HS-27A (cell line): ENCODE measurements at regions not wholly inside any gene's neighbourhood (a gene's known extent, or its start where the extent isn't known, plus 50 kb on each side); places are given as distances from the start of the nearest gene placed in this dataset.
"Not testable (repeated sequence)": the region's sequence is repeated elsewhere in the genome, so short reads cannot be mapped to it uniquely, and the experiment has no call there.

ENCODE experiments used
- DNase-seq: peaks from one replicate; pipeline ENCODE4 v3.0.0-alpha.2; 2012; ENCODE audit warnings: low read depth, missing footprints

- DNase-seq, result peak; percentile 94
Observed at GRCh38 chr1:100597061-100597741, 59.3 kb downstream of the GPR88 start.

DNA sequence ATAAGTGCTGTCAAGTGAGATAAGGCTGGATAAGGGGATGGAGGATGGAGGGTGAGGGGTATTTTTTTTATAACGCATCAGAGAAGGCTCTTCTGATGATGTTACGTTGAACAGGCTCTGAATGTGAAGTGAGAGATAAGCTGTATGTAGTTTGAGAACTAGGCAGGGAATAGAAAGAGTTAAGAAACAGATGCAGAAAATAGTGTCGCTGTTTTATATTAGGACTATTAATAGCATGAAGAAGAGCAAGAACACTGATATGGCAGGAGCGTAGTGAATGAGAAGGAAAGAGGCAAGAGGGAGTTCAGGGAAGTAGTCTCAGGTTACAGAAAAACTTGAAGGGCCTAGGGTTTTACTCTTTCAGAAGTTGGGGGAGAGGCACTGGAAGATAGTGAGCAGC is 59.8 kb downstream of the GPR88 start:
- DNase-seq, result no peak

GRCh38 chr1:100600377-100600776 is 62.4 kb downstream of the GPR88 start:
- not testable (repeated sequence) for DNase-seq

DNA sequence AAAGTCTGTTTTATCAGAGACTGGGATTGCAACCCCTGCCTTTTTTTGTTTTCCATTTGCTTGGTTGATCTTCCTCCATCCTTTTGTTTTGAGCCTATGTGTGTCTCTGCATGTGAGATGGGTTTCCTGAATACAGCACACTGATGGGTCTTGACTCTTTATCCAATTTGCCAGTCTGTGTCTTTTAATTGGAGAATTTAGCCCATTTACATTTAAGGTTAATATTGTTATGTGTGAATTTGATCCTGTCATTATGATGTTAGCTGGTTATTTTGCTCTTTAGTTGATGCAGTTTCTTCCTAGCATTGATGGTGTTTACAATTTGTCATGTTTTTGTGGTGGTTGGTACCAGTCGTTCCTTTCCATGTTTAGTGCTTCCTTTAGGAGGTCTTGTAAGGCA is 64.1 kb downstream of the GPR88 start:
- not testable (repeated sequence) for DNase-seq

- no peak for DNase-seq
Observed at GRCh38 chr1:100604372-100604771, 66.4 kb downstream of the GPR88 start.

GRCh38 chr1:100606438-100606837 is 68.5 kb downstream of the GPR88 start:
- DNase-seq, result no peak

DNA sequence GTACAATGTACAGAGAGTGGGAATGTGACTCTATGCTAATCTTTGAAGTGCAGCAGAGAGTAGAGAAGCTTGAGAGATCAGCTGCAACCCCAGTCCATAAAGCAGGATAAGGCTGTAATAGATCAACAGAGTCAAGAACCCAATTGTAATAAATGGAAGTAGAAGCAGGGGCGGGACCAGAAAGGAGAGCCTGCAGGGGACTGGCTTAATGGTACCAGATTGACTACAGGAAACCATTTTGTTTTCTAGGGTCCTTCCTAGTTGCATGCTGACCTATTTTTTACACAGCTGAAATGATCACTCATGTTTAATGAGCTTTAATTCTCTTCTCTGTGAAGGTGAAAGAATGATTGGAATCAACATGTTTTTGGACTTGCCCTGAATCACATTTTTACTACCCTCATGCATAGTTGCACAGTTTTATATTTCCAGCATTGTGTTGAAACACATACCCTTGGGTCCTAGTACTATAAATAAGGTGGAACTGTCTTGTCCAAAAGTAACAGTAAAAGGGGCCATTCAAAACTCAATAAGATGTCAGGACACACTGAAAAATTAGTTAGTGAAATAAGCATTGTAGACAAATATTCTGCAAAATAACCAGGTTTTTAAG is 69.8 kb downstream of the GPR88 start:
- DNase-seq, result no peak

DNA sequence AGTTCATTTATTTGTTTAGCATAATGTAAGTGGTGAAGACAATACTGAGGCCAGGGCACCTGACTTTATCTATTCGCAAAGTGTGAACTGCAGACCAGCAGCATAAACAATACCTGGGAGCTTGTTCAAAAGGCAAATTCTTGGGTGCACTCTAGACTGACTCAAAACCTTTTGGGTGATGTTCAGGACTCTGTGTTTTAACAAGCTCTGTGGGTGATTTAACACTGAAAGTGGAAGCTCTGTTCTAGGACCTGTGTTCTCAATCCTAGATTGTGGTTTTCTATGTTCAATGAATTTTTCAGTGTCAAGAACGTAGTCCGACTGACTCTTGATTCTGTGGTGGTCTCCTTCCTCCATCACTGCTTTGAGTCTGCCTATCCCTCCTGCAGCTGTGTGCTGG is 71.9 kb downstream of the GPR88 start:
- no peak for DNase-seq

DNA sequence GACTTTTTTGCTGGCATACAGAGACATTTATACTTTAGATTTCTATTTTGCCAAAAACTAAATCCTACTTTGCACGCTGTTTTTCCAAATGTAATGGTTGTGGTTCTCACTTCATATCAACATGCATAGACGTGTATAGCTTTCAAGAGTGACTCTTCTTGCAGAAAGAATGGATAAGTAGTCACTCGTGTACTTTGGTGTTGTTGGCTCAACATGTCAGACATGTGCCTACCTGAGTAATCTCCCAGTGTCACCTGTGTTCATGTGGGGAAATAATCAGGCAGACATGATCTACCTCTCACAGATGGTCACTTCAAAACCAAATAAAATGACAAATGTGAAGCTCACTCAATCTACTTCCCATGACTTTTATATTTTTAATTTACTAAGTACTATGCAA is 73.1 kb downstream of the GPR88 start:
- no peak for DNase-seq

DNA sequence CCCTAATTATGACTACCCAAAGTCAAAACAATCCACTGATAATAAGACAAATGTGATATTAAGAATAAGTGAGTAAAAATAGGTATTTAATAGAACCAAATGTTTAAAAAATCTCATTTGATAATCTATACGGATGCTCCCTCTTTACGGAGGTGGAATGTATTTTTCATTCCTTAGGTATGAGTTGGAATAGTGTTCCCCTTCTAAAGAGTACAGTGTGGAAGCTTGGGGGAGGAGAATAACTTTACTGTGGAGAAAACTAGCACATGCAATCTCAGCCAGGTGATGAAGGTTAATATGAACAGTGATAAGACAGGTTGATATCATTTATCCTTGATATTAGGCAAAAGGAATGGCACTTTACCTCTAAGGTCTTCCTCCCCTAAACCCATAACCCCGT is 74.6 kb downstream of the GPR88 start:
- no peak for DNase-seq

DNA sequence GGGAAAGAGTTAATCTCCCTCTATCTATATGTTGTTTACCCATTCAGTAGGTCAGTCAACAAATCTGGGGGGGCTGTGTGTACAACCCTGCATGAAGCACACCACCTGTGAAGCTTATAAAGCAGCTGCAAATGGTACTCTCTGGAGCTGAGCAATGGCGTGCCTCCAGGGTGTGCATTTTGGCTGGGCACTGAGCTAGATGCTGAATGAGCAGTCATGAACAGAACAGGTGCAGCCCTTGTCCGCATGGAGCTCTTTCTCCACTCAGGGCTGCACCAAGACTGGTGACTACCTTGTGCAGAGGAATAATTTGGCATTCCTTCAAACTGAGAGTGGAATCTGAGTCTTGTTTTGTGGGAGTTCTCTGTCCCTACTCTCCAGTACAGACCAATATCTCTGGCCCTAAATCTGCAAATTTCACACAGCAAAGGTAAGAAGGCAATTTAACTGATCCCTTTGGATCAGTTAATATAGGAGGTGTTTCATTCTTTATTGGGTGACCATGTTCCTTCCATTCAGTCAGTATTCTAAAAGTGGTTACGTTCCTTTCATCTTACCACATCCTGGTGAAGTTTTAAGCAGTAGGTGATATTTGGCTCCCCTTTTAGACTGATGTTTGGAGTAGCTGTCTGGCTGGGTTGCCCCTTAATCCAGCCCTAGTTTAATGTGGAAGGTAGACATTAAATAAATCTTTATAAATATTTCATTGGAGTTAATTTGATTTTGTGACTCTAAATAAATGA is 76.0 kb downstream of the GPR88 start:
- DNase-seq, result no peak

- no peak for DNase-seq
Observed at GRCh38 chr1:100614570-100614969, 76.6 kb downstream of the GPR88 start.

DNA sequence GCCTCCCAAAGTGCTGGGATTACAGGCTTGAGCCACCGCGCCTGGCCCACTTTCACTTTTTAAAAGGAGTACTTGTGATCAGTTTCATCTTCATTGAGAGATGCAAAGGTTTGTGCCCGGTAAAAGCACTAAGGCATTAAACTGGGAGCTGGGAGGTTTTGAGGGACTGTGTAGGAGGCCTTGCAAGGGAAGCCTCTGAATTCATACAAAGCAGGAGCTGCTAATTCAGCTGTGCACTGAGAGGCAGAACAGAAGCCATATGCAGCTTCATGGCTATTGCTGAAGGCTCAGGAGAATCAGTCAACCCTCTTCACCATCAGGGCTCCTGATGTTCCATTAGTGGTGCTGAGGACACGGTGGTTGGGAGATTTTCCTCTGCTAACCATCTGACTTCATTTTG is 77.7 kb downstream of the GPR88 start:
- no peak for DNase-seq

DNA sequence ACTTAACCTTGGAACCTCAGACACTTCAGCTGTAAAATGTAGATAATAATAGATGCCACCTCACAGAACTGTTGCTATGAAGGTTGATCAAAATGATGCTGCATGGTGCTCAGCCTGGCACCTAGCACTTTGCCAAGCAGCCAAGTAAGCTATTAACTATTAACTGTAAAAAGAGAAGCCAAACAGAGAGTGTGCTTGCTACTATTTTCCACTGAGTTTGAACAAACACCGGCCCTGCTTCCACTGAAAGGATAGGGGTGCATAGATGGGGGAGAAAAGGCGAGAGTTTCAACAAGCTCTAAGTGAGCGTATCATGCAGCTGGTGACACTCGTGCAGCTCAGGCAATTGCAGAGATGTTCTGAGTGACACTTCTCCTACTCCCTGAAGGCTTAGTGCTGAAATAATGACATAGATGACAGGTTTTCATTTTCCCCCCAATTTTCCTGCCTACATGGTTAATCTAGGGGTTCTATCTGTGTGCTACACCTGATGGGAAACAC is 78.2 kb downstream of the GPR88 start:
- no peak for DNase-seq

DNA sequence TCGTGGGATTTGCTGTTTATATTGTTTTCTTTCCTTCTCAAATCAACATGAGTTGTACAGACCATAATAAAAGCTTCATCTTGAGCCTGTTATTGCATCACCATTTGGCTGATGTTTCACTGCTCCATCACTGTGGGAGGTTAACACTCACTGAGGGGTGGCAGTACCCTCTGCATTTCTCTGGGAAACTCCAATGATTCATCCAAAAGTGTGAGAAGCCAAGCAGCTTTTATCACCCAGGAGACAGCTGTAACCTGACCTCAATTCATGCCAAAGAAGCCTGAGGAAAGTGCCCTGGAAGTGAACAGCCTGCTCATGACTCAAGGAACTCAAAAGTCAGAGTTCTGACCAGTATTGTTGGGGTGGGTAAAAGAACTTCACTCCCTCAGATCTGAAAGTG is 84.1 kb downstream of the GPR88 start:
- DNase-seq, result peak; percentile 95

GRCh38 chr1:100622506-100622905 is 84.6 kb downstream of the GPR88 start:
- no peak for DNase-seq

- peak; percentile 61 for DNase-seq
Observed at GRCh38 chr1:100622966-100623762, 85.2 kb downstream of the GPR88 start.

DNA sequence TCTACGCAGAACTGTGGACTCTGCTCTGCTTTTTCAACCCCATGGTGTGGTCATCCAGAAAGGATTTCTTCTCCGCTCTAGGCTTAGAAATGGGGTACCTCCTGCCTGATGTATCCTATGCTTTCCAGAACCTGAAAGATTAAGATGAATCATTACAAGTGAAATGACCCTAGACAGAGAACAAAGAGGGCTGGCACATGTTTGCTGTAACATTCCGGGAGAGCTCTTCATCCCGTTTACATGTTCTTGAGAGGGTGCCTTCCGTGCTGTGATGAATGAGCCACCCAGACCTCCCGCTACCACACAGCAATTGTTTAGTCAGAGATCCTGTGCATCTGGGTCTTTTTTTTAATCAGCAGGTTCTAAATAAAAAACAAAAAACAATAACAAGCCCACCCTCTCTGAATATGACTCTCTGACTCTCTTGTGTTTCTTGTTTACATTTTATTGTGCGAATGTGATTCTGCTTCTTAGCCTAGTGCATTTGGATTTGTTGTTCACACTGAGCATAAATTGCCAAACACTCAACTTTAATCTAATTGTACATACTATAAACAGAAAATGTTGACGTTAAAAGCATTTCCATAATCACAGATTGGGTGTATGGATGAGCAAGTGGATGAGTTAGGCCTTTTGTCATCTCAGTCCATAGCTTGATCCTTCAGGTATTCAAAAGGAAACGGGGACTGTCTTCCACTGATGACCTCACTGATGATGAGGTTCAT is 87.1 kb downstream of the GPR88 start:
- DNase-seq, result no peak

GRCh38 chr1:100626397-100626796 is 88.5 kb downstream of the GPR88 start:
- no peak for DNase-seq

DNA sequence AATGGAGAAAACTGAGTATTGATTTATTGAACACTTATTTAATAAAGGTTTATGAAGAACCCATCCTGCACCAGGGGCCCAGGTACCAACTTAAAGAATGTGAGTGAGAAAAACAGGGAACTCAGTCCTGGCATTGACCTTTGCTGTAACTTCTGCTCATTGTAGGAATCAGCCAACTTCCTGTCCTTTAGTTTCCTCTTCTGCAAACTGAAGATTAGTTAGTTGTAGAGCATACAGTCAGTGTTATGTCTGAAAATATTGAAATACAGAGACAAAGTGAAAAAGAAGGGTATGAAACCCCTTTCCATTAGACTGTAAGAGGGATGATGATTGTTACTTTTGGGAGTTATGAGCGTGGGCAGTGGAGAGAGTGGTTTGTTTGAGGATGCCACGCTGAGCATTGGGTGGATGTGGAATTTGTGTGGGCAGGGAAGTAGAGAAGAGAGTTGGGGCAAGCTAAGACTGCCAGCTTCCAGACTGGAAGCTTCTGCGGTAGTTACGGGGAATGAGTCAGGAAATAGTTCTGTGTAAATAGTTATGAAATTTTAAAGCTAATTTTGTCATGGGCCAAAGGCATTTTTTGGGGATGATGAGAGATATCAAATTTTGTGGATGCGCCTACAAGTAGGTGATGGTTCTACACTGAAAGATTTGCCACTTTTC is 89.2 kb downstream of the GPR88 start:
- peak; percentile 86 for DNase-seq

DNA sequence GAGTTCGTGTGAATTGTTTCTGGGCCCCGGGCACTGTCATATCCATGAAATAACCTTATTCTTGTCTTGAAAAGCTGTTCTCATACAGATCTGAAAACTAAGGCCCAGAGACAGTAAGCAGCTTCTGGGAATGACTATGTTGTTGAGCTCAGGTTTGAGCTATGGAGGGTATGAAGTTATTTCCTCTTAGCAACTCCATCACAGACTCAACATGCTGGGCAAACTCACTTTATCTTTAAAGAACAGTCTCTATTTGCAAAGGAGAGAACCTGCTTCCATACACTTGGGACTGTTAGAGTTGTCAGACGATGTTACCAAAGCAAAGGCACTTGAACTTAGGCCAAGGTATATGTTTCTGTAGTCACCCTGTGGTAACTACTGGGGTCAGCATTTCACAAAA is 90.0 kb downstream of the GPR88 start:
- DNase-seq, result no peak
